KMS-11 (cell line): ENCODE measurements at regions not wholly inside any gene's neighbourhood (a gene's known extent, or its start where the extent isn't known, plus 50 kb on each side); places are given as distances from the start of the nearest gene placed in this dataset.

Experiments
- H2AFZ ChIP-seq: fragments of 200-600 bp; sonication (generic); 2 replicates; pipeline ENCODE4 v1.6.1; 2016; ENCODE audit warnings: antibody characterized with exemption, mixed run types, low read depth
- H3K27ac ChIP-seq: fragments of 200-600 bp; sonication (generic); 2 replicates; pipeline ENCODE4 v1.6.1; 2016; ENCODE audit warnings: mild to moderate bottlenecking, mixed run types
- H3K27me3 ChIP-seq: fragments of 200-600 bp; sonication (generic); 2 replicates; pipeline ENCODE4 v1.6.1; 2017; ENCODE audit warnings: mild to moderate bottlenecking, low read depth, mixed run types, moderate library complexity; ENCODE audit not compliant: insufficient read depth
- H3K36me3 ChIP-seq: fragments of 200-600 bp; sonication (generic); 2 replicates; pipeline ENCODE4 v1.6.1; 2017; ENCODE audit warnings: mild to moderate bottlenecking, mixed run types; ENCODE audit not compliant: insufficient read depth
- H3K4me1 ChIP-seq: fragments of 200-600 bp; sonication (generic); 2 replicates; pipeline ENCODE4 v1.6.1; 2016; ENCODE audit warnings: mild to moderate bottlenecking, low read depth, mixed run types; ENCODE audit not compliant: poor library complexity, severe bottlenecking
- H3K4me2 ChIP-seq: fragments of 200-600 bp; sonication (generic); 2 replicates; pipeline ENCODE4 v1.7.0; 2016; ENCODE audit warnings: mild to moderate bottlenecking, mixed run types
- H3K4me3 ChIP-seq: fragments of 200-600 bp; sonication (generic); IDR thresholded peaks from 2 replicates; pipeline ENCODE4 v1.6.1; 2017; ENCODE audit warnings: low read depth, low read length, mixed read lengths; ENCODE audit not compliant: insufficient read depth
- H3K79me2 ChIP-seq: fragments of 200-600 bp; sonication (generic); 2 replicates; pipeline ENCODE4 v1.6.1; 2016; ENCODE audit warnings: low read depth, mixed run types; ENCODE audit not compliant: insufficient read depth
- H3K9ac ChIP-seq: fragments of 200-600 bp; sonication (generic); 2 replicates; pipeline ENCODE4 v1.6.1; 2016; ENCODE audit warnings: mild to moderate bottlenecking, mixed run types
- H4K20me1 ChIP-seq: fragments of 200-600 bp; sonication (generic); 2 replicates; pipeline ENCODE4 v1.6.1; 2016; ENCODE audit warnings: mild to moderate bottlenecking, mixed run types; ENCODE audit not compliant: insufficient read depth
- TF ChIP-seq, protein P1 (sequence below): fragments of 200-600 bp; sonication (generic); conservative IDR thresholded peaks from 2 replicates; pipeline ENCODE4 v1.6.1; 2017; ENCODE audit warnings: low read depth, mild to moderate bottlenecking, antibody characterized with exemption, low read length, moderate library complexity, mixed read lengths

DNA sequence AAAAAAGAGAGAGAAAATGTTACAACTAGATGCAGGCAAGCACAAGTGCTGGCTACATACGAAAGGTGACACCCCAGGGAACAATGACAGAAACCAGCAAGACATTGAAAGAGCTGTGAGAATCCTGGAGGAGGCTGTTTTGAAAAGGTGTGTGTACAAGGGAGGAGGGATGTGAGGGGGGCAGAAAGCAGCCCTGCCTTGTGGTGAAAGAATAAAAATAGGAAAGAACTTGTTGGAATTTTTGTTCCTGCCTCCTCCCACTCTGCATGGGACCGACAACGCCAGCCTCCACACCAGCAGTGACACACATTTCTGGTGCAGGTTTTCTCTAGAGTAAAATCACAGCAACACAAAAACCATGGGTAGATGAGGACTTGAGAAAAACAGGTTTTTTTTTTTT is 1258.6 kb downstream of the PCDH9 start:
- no peaks in the 10 kb centered on the region for H3K79me2 ChIP-seq
- H3K27ac ChIP-seq = no peak overlapping the region
- H3K36me3 ChIP-seq = no peaks in the 10 kb centered on the region
- TF ChIP-seq, protein P1, sequence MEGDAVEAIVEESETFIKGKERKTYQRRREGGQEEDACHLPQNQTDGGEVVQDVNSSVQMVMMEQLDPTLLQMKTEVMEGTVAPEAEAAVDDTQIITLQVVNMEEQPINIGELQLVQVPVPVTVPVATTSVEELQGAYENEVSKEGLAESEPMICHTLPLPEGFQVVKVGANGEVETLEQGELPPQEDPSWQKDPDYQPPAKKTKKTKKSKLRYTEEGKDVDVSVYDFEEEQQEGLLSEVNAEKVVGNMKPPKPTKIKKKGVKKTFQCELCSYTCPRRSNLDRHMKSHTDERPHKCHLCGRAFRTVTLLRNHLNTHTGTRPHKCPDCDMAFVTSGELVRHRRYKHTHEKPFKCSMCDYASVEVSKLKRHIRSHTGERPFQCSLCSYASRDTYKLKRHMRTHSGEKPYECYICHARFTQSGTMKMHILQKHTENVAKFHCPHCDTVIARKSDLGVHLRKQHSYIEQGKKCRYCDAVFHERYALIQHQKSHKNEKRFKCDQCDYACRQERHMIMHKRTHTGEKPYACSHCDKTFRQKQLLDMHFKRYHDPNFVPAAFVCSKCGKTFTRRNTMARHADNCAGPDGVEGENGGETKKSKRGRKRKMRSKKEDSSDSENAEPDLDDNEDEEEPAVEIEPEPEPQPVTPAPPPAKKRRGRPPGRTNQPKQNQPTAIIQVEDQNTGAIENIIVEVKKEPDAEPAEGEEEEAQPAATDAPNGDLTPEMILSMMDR = no peak
- no peaks in the 10 kb centered on the region for H3K27me3 ChIP-seq
- H3K4me1 ChIP-seq = no peaks in the 10 kb centered on the region
- H3K4me2 ChIP-seq = no peak overlapping the region
- H4K20me1 ChIP-seq = no peaks in the 10 kb centered on the region
- no peak overlapping the region for H2AFZ ChIP-seq
- no peak overlapping the region for H3K9ac ChIP-seq
- no peak overlapping the region for H3K4me3 ChIP-seq

DNA sequence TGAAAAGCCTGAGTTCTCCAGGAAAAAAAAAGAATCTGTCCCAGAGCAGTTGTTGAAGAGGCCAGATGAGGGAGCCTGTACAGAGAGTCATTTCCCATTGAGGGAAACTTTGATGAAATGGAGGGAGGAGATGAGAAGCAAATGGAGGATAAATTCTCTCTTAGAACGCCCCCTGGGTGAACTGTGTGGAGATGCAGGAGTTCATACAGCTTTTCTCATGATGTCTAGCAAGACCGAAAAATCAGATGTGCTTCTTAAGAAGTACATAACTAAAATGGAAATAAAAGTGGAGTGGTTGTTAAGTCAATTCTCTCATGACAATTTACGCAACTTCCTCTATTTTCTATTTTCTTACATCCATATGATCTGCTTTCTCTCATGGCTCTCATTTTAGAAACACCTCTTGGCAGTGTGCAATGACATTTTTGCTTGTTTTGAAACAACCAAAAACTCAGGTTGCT is 1263.1 kb downstream of the PCDH9 start:
- TF ChIP-seq, protein P1 = peak; percentile 47
- Histone ChIP-seq H3K4me2 (no peak overlapping the region), H3K27me3 (no peaks in the 10 kb centered on the region), H4K20me1 (no peaks in the 10 kb centered on the region), H3K36me3 (no peaks in the 10 kb centered on the region), H3K4me1 (no peaks in the 10 kb centered on the region), H3K4me3 (no peak overlapping the region), H3K9ac (no peak overlapping the region), H3K79me2 (no peaks in the 10 kb centered on the region), H3K27ac (no peak overlapping the region), H2AFZ (no peak overlapping the region)

DNA sequence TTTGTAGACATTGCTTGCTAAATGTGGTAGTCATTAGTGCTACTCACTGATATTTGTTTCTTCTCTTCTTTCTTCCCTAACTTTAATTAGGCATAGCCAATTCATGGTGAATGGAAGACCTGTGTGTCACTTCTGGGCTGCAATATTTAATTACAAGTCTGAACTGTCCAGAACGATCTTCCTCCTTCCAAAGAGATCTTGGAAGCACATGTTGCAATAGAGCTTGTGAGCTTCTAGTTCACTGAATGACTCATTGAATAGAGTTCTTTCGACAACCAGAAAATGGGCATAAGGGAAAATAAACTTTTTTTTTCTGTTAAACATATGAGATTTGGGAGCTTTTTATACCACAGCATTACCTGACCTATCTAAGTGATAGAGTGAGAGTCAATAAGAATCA is 1264.6 kb downstream of the PCDH9 start:
- no peak overlapping the region for H3K9ac ChIP-seq
- no peaks in the 10 kb centered on the region for H4K20me1 ChIP-seq
- TF ChIP-seq, protein P1 = no peak
- no peak overlapping the region for H2AFZ ChIP-seq
- H3K4me1 ChIP-seq = no peaks in the 10 kb centered on the region
- no peak overlapping the region for H3K4me2 ChIP-seq
- H3K27ac ChIP-seq = no peak overlapping the region
- H3K27me3 ChIP-seq = no peaks in the 10 kb centered on the region
- H3K4me3 ChIP-seq = no peak overlapping the region
- no peaks in the 10 kb centered on the region for H3K79me2 ChIP-seq
- no peaks in the 10 kb centered on the region for H3K36me3 ChIP-seq

DNA sequence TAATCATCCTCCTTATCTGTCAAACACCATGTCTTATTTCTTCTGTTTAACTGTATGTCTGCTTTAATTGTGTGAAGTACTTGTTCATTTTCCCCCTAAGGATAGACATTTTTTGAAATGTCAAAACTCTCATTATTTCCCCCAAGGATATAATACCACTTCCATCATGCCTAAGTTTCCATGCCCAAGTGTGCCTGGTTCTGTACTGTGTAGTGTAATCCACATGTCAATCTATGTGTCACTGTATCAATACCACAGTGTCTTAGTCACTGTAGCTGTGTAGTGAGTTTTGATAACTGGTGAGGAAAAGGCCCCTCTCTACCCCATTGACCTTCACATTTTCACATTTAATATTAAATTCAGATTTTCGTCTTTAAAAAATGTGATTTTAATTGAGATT is 1265.5 kb downstream of the PCDH9 start:
- TF ChIP-seq, protein P1 = no peak
- H3K79me2 ChIP-seq = no peaks in the 10 kb centered on the region
- H3K9ac ChIP-seq = no peak overlapping the region
- no peaks in the 10 kb centered on the region for H4K20me1 ChIP-seq
- no peaks in the 10 kb centered on the region for H3K36me3 ChIP-seq
- no peak overlapping the region for H2AFZ ChIP-seq
- H3K27me3 ChIP-seq = no peaks in the 10 kb centered on the region
- no peaks in the 10 kb centered on the region for H3K4me1 ChIP-seq
- H3K4me3 ChIP-seq = no peak overlapping the region
- no peak overlapping the region for H3K4me2 ChIP-seq
- H3K27ac ChIP-seq = no peak overlapping the region
